SK-N-SH (cell line): ENCODE measurements at regions not wholly inside any gene's neighbourhood (a gene's known extent, or its start where the extent isn't known, plus 50 kb on each side); places are given as distances from the start of the nearest gene placed in this dataset.

Experiments used
- CTCF ChIA-PET: fragments of 300-600, 350-600 bp; formaldehyde crosslinking; extraction: SDS; loops from one replicate; lab custom pipeline; 2021; lab: Yijun Ruan, JAX
- POLR2A ChIA-PET: fragments of 350-600 bp; sonication (Branson Sonifier 250); formaldehyde crosslinking; extraction: SDS; loops from one replicate; lab custom pipeline; 2020; ENCODE audit warnings: antibody characterized with exemption, inconsistent platforms; lab: Yijun Ruan, JAX
- DNase-seq: peaks from one replicate; pipeline ENCODE4 v3.0.0; 2012
- H2AFZ ChIP-seq: fragments of 200-600 bp; sonication (generic); 2 replicates; pipeline ENCODE4 v1.8.1; 2016; ENCODE audit warnings: antibody characterized with exemption, mild to moderate bottlenecking, low read depth
- H3F3A ChIP-seq: fragments of 200-600 bp; sonication (generic); replicated peaks from 2 replicates; pipeline ENCODE3; 2016; ENCODE audit warnings: antibody characterized with exemption, mild to moderate bottlenecking; ENCODE audit not compliant: insufficient read depth
- H3K27ac ChIP-seq, 2 experiments: fragments of 200-500 bp in 1 of 2; fragments of 200-600 bp in 1 of 2; sonication (Bioruptor generic) in 1 of 2; sonication (generic), shearing (Covaris generic) in 1 of 2; 2 replicates each; pipeline versions ENCODE4 v1.5.1 to v1.6.1; 2014 to 2016; ENCODE audit warnings: low read depth in 2 of 2, inconsistent platforms in 1 of 2, low read length in 1 of 2, mild to moderate bottlenecking in 1 of 2, mixed read lengths in 1 of 2
- H3K27me3 ChIP-seq: fragments of 200-600 bp; sonication (generic), shearing (Covaris generic); 2 replicates; pipeline ENCODE4 v1.6.1; 2016; ENCODE audit warnings: mixed run types; ENCODE audit not compliant: insufficient read depth
- H3K36me3 ChIP-seq, 2 experiments: fragments of 200-500 bp in 1 of 2; fragments of 200-600 bp in 1 of 2; sonication (Bioruptor generic) in 1 of 2; sonication (generic) in 1 of 2; replicated peaks in 1 of 2; 2 replicates each; pipeline versions ENCODE3 to v1.5.1; 2014 to 2016; ENCODE audit warnings: low read length in 1 of 2, mild to moderate bottlenecking in 1 of 2; ENCODE audit not compliant: insufficient read depth in 2 of 2, control insufficient read depth in 1 of 2
- H3K4me1 ChIP-seq, 2 experiments: fragments of 200-500 bp in 1 of 2; fragments of 200-600 bp in 1 of 2; sonication (Bioruptor generic) in 1 of 2; sonication (generic), shearing (Covaris generic) in 1 of 2; 2 replicates each; pipeline versions ENCODE4 v1.5.1 to v1.6.1; 2014 to 2016; ENCODE audit warnings: low read depth in 1 of 2, low read length in 1 of 2, mixed run types in 1 of 2; ENCODE audit not compliant: insufficient read depth in 2 of 2, control insufficient read depth in 1 of 2
- H3K4me2 ChIP-seq: fragments of 200-600 bp; sonication (generic), shearing (Covaris generic); 2 replicates; pipeline ENCODE4 v1.6.1; 2017; ENCODE audit warnings: mixed run types
- H3K4me3 ChIP-seq, 2 experiments: fragments of 200-500 bp in 1 of 2; fragments of 200-600 bp in 1 of 2; sonication (Bioruptor generic) in 1 of 2; sonication (generic), shearing (Covaris generic) in 1 of 2; 2 replicates each; pipeline versions ENCODE4 v1.5.1 to v1.8.1; 2014 to 2016; ENCODE audit warnings: low read depth in 2 of 2, inconsistent platforms in 1 of 2, low read length in 1 of 2, mild to moderate bottlenecking in 1 of 2, mixed read lengths in 1 of 2, moderate library complexity in 1 of 2
- H3K79me2 ChIP-seq: fragments of 200-600 bp; sonication (generic); 2 replicates; pipeline ENCODE4 v1.8.1; 2017; ENCODE audit warnings: mild to moderate bottlenecking; ENCODE audit not compliant: insufficient read depth
- H3K9ac ChIP-seq: fragments of 200-600 bp; sonication (generic); 2 replicates; pipeline ENCODE4 v1.6.1; 2017; ENCODE audit warnings: mixed run types
- H3K9me2 ChIP-seq: fragments of 200-600 bp; sonication (generic); 2 replicates; pipeline ENCODE4 v1.6.1; 2017; ENCODE audit warnings: mixed run types
- H3K9me3 ChIP-seq: fragments of 200-600 bp; sonication (generic); 2 replicates; pipeline ENCODE4 v1.6.1; 2017; ENCODE audit warnings: mixed run types, mild to moderate bottlenecking, moderate library complexity
- H4K20me1 ChIP-seq: fragments of 200-600 bp; sonication (generic); 2 replicates; pipeline ENCODE4 v1.6.1; 2017; ENCODE audit warnings: mild to moderate bottlenecking, mixed run types; ENCODE audit not compliant: insufficient read depth
- EP300 ChIP-seq, 2 experiments: IDR thresholded peaks; 2 replicates each; pipeline versions ENCODE4 v1.4.0 to v1.6.1; 2012; ENCODE audit warnings: borderline replicate concordance in 1 of 2, low read depth in 1 of 2, low read length in 1 of 2
- FOXJ3 ChIP-seq: sonication (generic); formaldehyde crosslinking; IDR thresholded peaks from 2 replicates; pipeline ENCODE4 v1.5.1; 2020; ENCODE audit warnings: mild to moderate bottlenecking, missing genetic modification reagents
- FOXM1 ChIP-seq: IDR thresholded peaks from 2 replicates; pipeline ENCODE4 v1.4.0; 2012; ENCODE audit warnings: low read depth, mild to moderate bottlenecking
- GATA2 ChIP-seq: sonication (generic); formaldehyde crosslinking; IDR thresholded peaks from 2 replicates; pipeline ENCODE4 v1.5.0; 2020; ENCODE audit warnings: mild to moderate bottlenecking, missing genetic modification reagents
- IRF3 ChIP-seq: fragments of 150-350 bp; IDR thresholded peaks from 2 replicates; pipeline ENCODE4 v1.6.1; 2016; ENCODE audit warnings: mild to moderate bottlenecking, low read depth, low read length
- MXI1 ChIP-seq: IDR thresholded peaks from 2 replicates; pipeline ENCODE4 v1.6.1; 2012; ENCODE audit warnings: mild to moderate bottlenecking, low read depth, low read length, improper control_type of control experiment
- NRF1 ChIP-seq: IDR thresholded peaks from 2 replicates; pipeline ENCODE4 v1.6.1; 2012; ENCODE audit warnings: low read depth, mild to moderate bottlenecking, low read length
- POLR2AphosphoS5 ChIP-seq: IDR thresholded peaks from 2 replicates; pipeline ENCODE4 v1.6.1; 2012; ENCODE audit warnings: low read depth, low read length
- RCOR1 ChIP-seq: fragments of 150-350 bp; IDR thresholded peaks from 2 replicates; pipeline ENCODE4 v1.6.1; 2017; ENCODE audit warnings: antibody characterized with exemption, low read length
- REST ChIP-seq: IDR thresholded peaks from 2 replicates; pipeline ENCODE4 v1.6.1; 2012; ENCODE audit warnings: mild to moderate bottlenecking, low read depth, low read length, moderate library complexity
- RFX5 ChIP-seq: IDR thresholded peaks from 2 replicates; pipeline ENCODE4 v1.6.1; 2012; ENCODE audit warnings: mild to moderate bottlenecking, improper control_type of control experiment, low read length
- TAF1 ChIP-seq: IDR thresholded peaks from 2 replicates; pipeline ENCODE4 v1.6.1; 2012; ENCODE audit warnings: low read depth, mild to moderate bottlenecking, low read length, moderate library complexity, borderline replicate concordance
- TEAD4 ChIP-seq: IDR thresholded peaks from 2 replicates; pipeline ENCODE4 v1.4.0; 2012; ENCODE audit warnings: mild to moderate bottlenecking, borderline replicate concordance; ENCODE audit not compliant: insufficient read depth
- USF1 ChIP-seq: IDR thresholded peaks from 2 replicates; pipeline ENCODE4 v1.4.0; 2012; ENCODE audit warnings: low read depth, borderline replicate concordance
- ZBTB33 ChIP-seq: IDR thresholded peaks from 2 replicates; pipeline ENCODE4 v1.4.0; 2012; ENCODE audit warnings: low read depth, borderline replicate concordance
- WGBS: methylation state at CpG from one replicate; pipeline ENCODE4 v1.1.6; 2017; ENCODE audit warnings: low lambda C conversion rate; 5-methylcytosine and 5-hydroxymethylcytosine counted together
- TF ChIP-seq, protein P1 (sequence below): fragments of 150-350 bp; IDR thresholded peaks from 2 replicates; pipeline ENCODE4 v1.6.1; 2017; ENCODE audit warnings: antibody characterized with exemption, low read length, low read depth, borderline replicate concordance
- TF ChIP-seq, protein P2 (sequence below): fragments of 200-600 bp; sonication (generic); IDR thresholded peaks from 2 replicates; pipeline ENCODE4 v1.6.1; 2017; ENCODE audit warnings: antibody characterized with exemption, mild to moderate bottlenecking, moderate library complexity

- H3K4me2 ChIP-seq, result no peak overlapping the region
- POLR2A ChIA-PET, result no interaction called here
- H3K9me2 ChIP-seq, result no peaks in the 10 kb centered on the region
- CTCF ChIA-PET, result no interaction called here
- TF ChIP-seq FOXM1 (no peak), FOXJ3 (CRISPR knock-in tag) (no peak), RCOR1 (no peak), EP300 (IDR thresholded peaks at IDR 0.05; ENCODE audit: borderline replicate concordance in 1 of 2, low read depth in 1 of 2, low read length in 1 of 2) (no peak), RFX5 (no peak), GATA2 (no peak)
- TF ChIP-seq, protein P1, sequence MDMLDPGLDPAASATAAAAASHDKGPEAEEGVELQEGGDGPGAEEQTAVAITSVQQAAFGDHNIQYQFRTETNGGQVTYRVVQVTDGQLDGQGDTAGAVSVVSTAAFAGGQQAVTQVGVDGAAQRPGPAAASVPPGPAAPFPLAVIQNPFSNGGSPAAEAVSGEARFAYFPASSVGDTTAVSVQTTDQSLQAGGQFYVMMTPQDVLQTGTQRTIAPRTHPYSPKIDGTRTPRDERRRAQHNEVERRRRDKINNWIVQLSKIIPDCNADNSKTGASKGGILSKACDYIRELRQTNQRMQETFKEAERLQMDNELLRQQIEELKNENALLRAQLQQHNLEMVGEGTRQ, result no peak
- H2AFZ ChIP-seq, result no peak overlapping the region
- H3K9ac ChIP-seq, result no peak overlapping the region
- H3F3A ChIP-seq, result no peaks in the 10 kb centered on the region
- no peaks in the 10 kb centered on the region for H4K20me1 ChIP-seq
- 0 out of 2 replicates have a peak, but pooled peaks cover 3% of the 10 kb centered on the region for H3K9me3 ChIP-seq
- H3K27me3 ChIP-seq, result no peaks in the 10 kb centered on the region
- H3K79me2 ChIP-seq, result no peaks in the 10 kb centered on the region
- no peak for DNase-seq
- no peak overlapping the region for H3K4me3 ChIP-seq
- H3K4me1 ChIP-seq, result no peaks in the 10 kb centered on the region
- 32% methylated on average over 3 of the region's 3 CpGs for WGBS
- no peaks in the 10 kb centered on the region for H3K36me3 ChIP-seq
- no peak overlapping the region for H3K27ac ChIP-seq
These were observed 571.9 kb downstream of the NYAP2 start for GRCh38 chr2:225971433-225971832.

GRCh38 chr2:225948903-225949302, 549.4 kb downstream of the NYAP2 start:
- Histone ChIP-seq H3K9me3 (0 out of 2 replicates have a peak, but pooled peaks cover 13% of the 10 kb centered on the region), H3F3A (no peaks in the 10 kb centered on the region), H3K9ac (no peak overlapping the region), H3K4me3 (no peak overlapping the region), H3K27me3 (no peaks in the 10 kb centered on the region), H3K27ac (no peak overlapping the region), H3K4me1 (no peaks in the 10 kb centered on the region), H2AFZ (no peak overlapping the region), H4K20me1 (no peaks in the 10 kb centered on the region), H3K9me2 (no peaks in the 10 kb centered on the region), H3K36me3 (no peaks in the 10 kb centered on the region), H3K4me2 (no peak overlapping the region), H3K79me2 (no peaks in the 10 kb centered on the region)
- no peak for DNase-seq
- ChIA-PET CTCF (no interaction called here), POLR2A (no interaction called here)
- WGBS, result 5% methylated on average over 2 of the region's 4 CpGs
- TF ChIP-seq IRF3 (no peak), MXI1 (no peak), REST (no peak), POLR2AphosphoS5 (no peak), NRF1 (no peak), TEAD4 (no peak), FOXM1 (no peak), GATA2 (no peak), ZBTB33 (no peak), FOXJ3 (CRISPR knock-in tag) (no peak), TAF1 (no peak), USF1 (no peak)
- TF ChIP-seq, protein P2, sequence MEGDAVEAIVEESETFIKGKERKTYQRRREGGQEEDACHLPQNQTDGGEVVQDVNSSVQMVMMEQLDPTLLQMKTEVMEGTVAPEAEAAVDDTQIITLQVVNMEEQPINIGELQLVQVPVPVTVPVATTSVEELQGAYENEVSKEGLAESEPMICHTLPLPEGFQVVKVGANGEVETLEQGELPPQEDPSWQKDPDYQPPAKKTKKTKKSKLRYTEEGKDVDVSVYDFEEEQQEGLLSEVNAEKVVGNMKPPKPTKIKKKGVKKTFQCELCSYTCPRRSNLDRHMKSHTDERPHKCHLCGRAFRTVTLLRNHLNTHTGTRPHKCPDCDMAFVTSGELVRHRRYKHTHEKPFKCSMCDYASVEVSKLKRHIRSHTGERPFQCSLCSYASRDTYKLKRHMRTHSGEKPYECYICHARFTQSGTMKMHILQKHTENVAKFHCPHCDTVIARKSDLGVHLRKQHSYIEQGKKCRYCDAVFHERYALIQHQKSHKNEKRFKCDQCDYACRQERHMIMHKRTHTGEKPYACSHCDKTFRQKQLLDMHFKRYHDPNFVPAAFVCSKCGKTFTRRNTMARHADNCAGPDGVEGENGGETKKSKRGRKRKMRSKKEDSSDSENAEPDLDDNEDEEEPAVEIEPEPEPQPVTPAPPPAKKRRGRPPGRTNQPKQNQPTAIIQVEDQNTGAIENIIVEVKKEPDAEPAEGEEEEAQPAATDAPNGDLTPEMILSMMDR, result no peak
